ENCODE measurements at regions not wholly inside any gene's neighbourhood (a gene's known extent, or its start where the extent isn't known, plus 50 kb on each side); places are given as distances from the start of the nearest gene placed in this dataset.

- no peak for TF ChIP-seq CTCF (IDR thresholded peaks at IDR 0.05)
- TF ChIP-seq POLR2A (IDR thresholded peaks at IDR 0.05), result no peak
Measured at GRCh38 chr4:180486342-180486741, 1756.9 kb upstream of the TENM3 start.
